Keratinocyte (primary cell): ENCODE measurements at regions not wholly inside any gene's neighbourhood (a gene's known extent, or its start where the extent isn't known, plus 50 kb on each side); places are given as distances from the start of the nearest gene placed in this dataset.

Source experiments
- CTCF ChIP-seq, 3 experiments: IDR thresholded peaks in 1 of 3; conservative IDR thresholded peaks in 1 of 3; optimal IDR thresholded peaks in 1 of 3; 2 replicates in 2 of 3; 3 replicates in 1 of 3; pipeline versions ENCODE3 to v1.5.1; 2011; ENCODE audit warnings: low read length in 3 of 3, mild to moderate bottlenecking in 3 of 3, moderate library complexity in 2 of 3, control low read depth in 1 of 3, inconsistent platforms in 1 of 3; ENCODE audit not compliant: insufficient read depth in 2 of 3; ENCODE audit errors: extremely low read depth in 1 of 3
- EZH2 ChIP-seq: IDR thresholded peaks from one replicate; pipeline ENCODE4 v1.6.1; 2012; ENCODE audit warnings: inconsistent platforms, mild to moderate bottlenecking, low read length, moderate library complexity

- TF ChIP-seq CTCF (optimal IDR thresholded peaks at IDR 0.05 in 1 of 3, IDR thresholded peaks at IDR 0.05 in 1 of 3, conservative IDR thresholded peaks at IDR 0.05 in 1 of 3; ENCODE audit: extremely low read depth in 1 of 3, insufficient read depth in 2 of 3, low read length in 3 of 3) (no peak), EZH2 (no peak)
Observed at GRCh38 chr16:87196231-87196630, 121.0 kb downstream of the C16orf95 start.
